ACC112 (cell line): ENCODE measurements at regions not wholly inside any gene's neighbourhood (a gene's known extent, or its start where the extent isn't known, plus 50 kb on each side); places are given as distances from the start of the nearest gene placed in this dataset.

Experiments
- H2AFZ ChIP-seq: fragments of 200-600 bp; sonication (generic); one replicate; pipeline ENCODE4 v1.6.0; 2017; ENCODE audit warnings: antibody characterized with exemption, low read length; ENCODE audit not compliant: unreplicated experiment
- H3K27ac ChIP-seq: fragments of 200-600 bp; sonication (generic); 2 replicates; pipeline ENCODE4 v1.5.1; 2014; ENCODE audit warnings: low read depth, mild to moderate bottlenecking, antibody characterized with exemption, low read length, moderate library complexity
- H3K27me3 ChIP-seq: fragments of 200-600 bp; sonication (generic); 2 replicates; pipeline ENCODE4 v1.6.1; 2014; ENCODE audit warnings: mild to moderate bottlenecking, antibody characterized with exemption, low read length, moderate library complexity, mixed read lengths; ENCODE audit not compliant: insufficient read depth
- H3K36me3 ChIP-seq: fragments of 200-600 bp; sonication (generic); 2 replicates; pipeline ENCODE4 v1.6.1; 2016; ENCODE audit warnings: mild to moderate bottlenecking, antibody characterized with exemption, low read length, moderate library complexity, mixed read lengths; ENCODE audit not compliant: insufficient read depth
- H3K4me1 ChIP-seq: fragments of 200-600 bp; sonication (generic); one replicate; pipeline ENCODE4 v1.6.1; 2016; ENCODE audit warnings: low read length, mixed read lengths; ENCODE audit not compliant: insufficient read depth, unreplicated experiment, control insufficient read depth
- H3K4me3 ChIP-seq: fragments of 200-600 bp; sonication (generic); 2 replicates; pipeline ENCODE4 v1.5.1; 2014; ENCODE audit warnings: mild to moderate bottlenecking, low read depth, low read length
- H3K79me2 ChIP-seq: fragments of 200-600 bp; sonication (generic); one replicate; pipeline ENCODE4 v1.6.0; 2016; ENCODE audit warnings: low read length; ENCODE audit not compliant: control insufficient read depth, unreplicated experiment, insufficient read depth

DNA sequence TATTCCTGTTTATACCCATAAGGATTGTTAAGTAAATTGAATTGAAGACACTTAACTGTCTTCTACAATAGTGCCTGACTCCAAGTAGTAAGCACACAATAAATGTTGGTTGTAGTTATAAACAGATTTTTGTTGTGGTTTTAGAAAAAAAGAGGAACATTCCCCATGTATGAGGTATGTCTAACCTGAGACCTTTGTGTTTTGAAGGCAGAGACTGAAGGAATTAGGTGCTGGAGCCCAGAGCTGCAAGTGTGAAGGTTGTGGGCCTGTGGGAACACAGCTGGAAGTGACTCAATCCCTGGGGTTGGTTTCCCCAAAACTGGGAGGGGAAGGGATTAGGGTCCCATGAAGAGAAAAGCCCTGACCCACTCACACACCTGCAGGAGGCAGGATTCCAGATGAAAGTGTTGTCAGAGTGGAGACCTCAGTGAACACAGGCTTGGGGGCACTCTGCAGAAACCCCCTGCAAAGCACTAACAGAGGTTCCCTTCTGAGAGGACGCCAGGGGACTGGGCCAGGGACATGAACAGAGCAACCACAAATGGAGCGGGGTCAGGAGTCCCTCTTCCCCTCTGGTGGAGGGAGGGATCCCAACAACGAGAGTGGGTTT is 265.1 kb upstream of the KLF14 start:
- Histone ChIP-seq H3K4me3 (no peak overlapping the region), H2AFZ (no peak overlapping the region), H3K79me2 (peaks cover 50% of the 10 kb centered on the region), H3K36me3 (peaks cover 15% of the 10 kb centered on the region), H3K27me3 (no peaks in the 10 kb centered on the region), H3K4me1 (peaks cover 58% of the 10 kb centered on the region), H3K27ac (no peak overlapping the region)

DNA sequence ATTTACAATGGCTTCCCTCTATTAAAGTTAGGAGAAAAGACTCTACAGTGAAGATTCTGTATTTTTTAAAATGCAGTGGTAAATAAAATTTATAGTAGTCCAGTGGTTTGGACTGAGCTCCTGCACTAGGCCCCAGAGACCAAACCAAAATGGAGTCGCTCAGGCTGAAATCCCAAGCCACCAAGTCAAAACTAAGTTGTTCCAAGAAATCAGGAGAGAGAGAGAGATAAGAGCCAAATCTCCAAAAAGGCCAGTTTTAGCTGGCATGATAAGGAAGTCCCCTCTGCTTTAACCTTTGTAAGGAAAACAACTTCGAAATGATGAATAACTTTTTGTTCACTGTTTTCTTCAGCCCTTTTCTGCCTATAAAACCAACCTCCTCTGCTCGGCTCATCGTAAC is 265.9 kb upstream of the KLF14 start:
- Histone ChIP-seq H3K4me3 (no peak overlapping the region), H3K4me1 (peaks cover 50% of the 10 kb centered on the region), H3K27ac (no peak overlapping the region), H2AFZ (no peak overlapping the region), H3K79me2 (peaks cover 49% of the 10 kb centered on the region), H3K36me3 (peaks cover 15% of the 10 kb centered on the region), H3K27me3 (no peaks in the 10 kb centered on the region)

DNA sequence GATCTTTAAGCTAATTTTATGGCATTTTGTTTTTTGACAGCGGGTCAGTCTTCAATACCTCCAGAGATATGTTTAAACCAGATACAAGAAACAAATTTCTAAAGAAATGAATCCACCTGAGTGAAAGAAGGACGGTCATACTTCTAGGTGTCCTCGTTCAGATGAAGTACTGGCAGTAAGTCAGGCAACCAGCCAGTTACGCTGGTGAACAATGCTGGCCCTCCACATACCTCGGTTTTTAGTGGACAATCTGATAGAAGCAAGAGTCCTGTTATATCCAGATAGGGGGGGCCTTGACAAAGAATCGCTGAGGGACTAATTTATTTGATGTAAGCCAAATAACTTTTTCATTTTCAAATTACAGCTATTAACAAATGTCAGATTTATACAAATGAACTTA is 266.4 kb upstream of the KLF14 start:
- H3K27me3 ChIP-seq: no peaks in the 10 kb centered on the region
- no peak overlapping the region for H3K27ac ChIP-seq
- H3K79me2 ChIP-seq: peaks cover 52% of the 10 kb centered on the region
- no peak overlapping the region for H3K4me3 ChIP-seq
- H3K4me1 ChIP-seq: peaks cover 45% of the 10 kb centered on the region
- H2AFZ ChIP-seq: no peak overlapping the region
- H3K36me3 ChIP-seq: peaks cover 17% of the 10 kb centered on the region

DNA sequence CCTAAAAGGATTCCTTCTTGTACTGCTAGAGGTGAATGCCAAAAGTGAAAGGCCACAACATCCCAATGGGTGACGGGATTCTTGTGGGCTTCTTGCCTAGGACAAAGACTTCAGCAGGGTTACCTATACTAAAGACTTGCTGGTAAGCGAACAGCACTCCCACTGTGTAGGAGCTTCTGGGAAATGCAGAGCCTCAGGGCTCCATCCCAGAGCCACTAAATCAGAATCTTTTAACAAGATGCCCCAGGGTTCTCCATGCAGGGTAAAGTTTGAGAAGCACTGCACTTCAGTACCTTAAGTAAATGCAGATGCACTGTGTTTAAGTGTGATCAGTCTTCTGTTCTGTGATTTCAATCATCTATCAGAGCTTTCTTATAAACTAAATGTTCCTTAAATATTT is 266.9 kb upstream of the KLF14 start:
- Histone ChIP-seq H3K27ac (no peak overlapping the region), H3K4me1 (peaks cover 40% of the 10 kb centered on the region), H2AFZ (no peak overlapping the region), H3K4me3 (no peak overlapping the region), H3K36me3 (peaks cover 20% of the 10 kb centered on the region), H3K79me2 (peaks cover 50% of the 10 kb centered on the region), H3K27me3 (no peaks in the 10 kb centered on the region)

DNA sequence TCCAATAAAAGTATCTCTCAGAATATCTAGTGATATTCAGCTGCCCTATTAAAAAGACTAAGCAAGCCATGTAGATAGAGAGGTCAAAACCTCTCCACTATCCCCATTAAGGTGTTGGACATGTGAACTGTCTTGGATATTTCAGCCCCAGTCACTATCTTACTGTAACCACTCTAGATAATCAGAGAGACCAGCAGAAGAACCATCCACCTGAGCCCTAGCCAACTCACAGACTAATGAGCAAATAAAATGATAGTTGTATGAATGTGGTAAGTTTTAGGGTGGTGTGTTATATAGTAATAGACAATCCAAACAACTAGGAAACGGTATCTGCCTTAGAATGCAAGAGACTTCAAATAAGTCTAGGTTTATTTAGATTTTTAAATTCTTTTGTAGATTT is 268.6 kb upstream of the KLF14 start:
- peaks cover 47% of the 10 kb centered on the region for H3K79me2 ChIP-seq
- H3K4me3 ChIP-seq: no peak overlapping the region
- H3K36me3 ChIP-seq: peaks cover 20% of the 10 kb centered on the region
- H3K4me1 ChIP-seq: peaks cover 29% of the 10 kb centered on the region
- no peak overlapping the region for H2AFZ ChIP-seq
- no peaks in the 10 kb centered on the region for H3K27me3 ChIP-seq
- no peak overlapping the region for H3K27ac ChIP-seq

DNA sequence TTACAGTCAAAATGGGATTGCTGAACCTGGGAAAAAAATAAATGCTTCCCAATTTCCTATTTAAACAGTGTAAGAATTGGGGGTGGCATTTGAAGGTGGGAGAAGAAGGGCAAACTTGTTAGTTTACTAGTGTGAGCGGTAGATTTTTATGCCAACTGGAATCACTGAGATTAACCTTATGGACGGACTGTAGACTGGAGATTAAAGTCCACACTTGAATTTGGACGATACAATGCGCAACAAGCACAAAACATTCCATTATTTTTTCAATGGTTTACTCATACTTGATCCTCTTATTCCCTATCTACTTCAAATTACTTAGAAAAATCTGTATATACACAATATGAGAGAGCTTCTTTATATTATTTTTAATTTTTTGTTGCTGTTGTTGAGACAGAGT is 269.6 kb upstream of the KLF14 start:
- Histone ChIP-seq H3K4me1 (peaks cover 34% of the 10 kb centered on the region), H3K27me3 (no peaks in the 10 kb centered on the region), H3K27ac (no peak overlapping the region), H2AFZ (no peak overlapping the region), H3K4me3 (no peak overlapping the region), H3K79me2 (peaks cover 56% of the 10 kb centered on the region), H3K36me3 (peaks cover 20% of the 10 kb centered on the region)

DNA sequence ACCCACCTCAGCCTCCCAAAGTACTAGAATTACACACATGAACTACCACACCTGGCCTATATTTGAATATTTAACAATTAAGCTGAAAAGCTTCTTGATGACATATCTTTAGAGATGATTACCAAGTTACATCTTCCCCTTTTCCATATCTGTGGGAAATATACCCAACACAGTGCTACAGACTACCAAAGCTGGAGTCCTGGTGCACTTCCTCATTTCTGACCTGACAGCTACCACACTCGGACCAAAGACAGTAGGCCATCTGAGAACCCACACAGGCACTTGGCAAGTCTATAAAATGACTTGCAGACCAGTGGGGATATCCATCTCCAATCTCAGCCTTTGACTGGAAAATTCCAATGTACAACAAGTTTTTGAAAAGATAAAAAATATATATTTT is 270.4 kb upstream of the KLF14 start:
- Histone ChIP-seq H3K27me3 (no peaks in the 10 kb centered on the region), H3K4me3 (no peak overlapping the region), H3K27ac (no peak overlapping the region), H3K79me2 (peaks cover 55% of the 10 kb centered on the region), H3K36me3 (peaks cover 20% of the 10 kb centered on the region), H3K4me1 (peaks cover 34% of the 10 kb centered on the region), H2AFZ (no peak overlapping the region)

DNA sequence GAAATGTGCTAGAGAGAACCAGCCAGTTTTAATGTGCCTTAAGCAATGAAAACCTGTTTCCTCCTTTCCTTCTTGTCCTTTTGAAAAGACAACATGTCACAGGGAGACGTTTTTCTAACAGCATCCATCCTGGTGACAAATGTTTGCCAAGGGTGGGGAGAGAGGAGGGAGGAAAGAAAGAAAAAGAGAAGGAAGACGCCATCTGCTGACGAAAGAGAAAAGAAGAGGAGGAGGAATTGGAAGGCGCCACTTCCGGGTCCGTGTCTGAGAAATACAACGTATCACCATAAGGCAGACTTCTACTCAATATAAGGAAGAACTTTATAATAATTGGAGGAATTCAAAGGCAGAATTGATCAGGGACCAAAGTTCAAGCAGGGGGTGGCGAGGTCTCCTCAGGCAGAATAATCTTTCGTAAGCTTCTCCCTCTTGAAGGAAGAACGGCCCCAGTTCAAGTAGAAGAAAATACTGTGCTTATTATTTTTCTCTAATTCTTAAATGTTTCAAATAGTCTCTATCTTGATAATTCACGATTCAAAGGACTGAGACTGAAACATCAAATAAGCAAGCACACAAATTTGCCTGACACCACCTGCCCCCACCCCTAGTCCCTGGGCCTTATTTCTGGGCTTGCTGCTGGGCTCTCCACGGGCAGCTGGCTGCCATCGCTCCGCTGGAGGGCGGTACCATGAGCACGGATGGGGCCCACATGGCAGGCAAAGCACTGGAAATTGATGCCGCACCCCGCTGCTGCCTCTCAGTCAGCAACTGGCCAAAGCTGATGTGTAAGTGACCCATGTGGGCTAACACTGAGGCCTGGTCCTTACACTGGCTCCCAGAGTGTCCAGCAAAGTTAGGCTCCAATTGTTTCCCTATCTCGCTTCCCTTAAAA is 273.7 kb upstream of the KLF14 start:
- peaks cover 66% of the 10 kb centered on the region for H3K79me2 ChIP-seq
- H3K27ac ChIP-seq: peak overlapping the region; percentile 85
- H3K4me1 ChIP-seq: peaks cover 55% of the 10 kb centered on the region
- H2AFZ ChIP-seq: peak overlapping the region; percentile 81
- H3K36me3 ChIP-seq: peaks cover 8% of the 10 kb centered on the region
- no peak overlapping the region; the same call in 1 of the 2 replicates for H3K4me3 ChIP-seq
- H3K27me3 ChIP-seq: no peaks in the 10 kb centered on the region

DNA sequence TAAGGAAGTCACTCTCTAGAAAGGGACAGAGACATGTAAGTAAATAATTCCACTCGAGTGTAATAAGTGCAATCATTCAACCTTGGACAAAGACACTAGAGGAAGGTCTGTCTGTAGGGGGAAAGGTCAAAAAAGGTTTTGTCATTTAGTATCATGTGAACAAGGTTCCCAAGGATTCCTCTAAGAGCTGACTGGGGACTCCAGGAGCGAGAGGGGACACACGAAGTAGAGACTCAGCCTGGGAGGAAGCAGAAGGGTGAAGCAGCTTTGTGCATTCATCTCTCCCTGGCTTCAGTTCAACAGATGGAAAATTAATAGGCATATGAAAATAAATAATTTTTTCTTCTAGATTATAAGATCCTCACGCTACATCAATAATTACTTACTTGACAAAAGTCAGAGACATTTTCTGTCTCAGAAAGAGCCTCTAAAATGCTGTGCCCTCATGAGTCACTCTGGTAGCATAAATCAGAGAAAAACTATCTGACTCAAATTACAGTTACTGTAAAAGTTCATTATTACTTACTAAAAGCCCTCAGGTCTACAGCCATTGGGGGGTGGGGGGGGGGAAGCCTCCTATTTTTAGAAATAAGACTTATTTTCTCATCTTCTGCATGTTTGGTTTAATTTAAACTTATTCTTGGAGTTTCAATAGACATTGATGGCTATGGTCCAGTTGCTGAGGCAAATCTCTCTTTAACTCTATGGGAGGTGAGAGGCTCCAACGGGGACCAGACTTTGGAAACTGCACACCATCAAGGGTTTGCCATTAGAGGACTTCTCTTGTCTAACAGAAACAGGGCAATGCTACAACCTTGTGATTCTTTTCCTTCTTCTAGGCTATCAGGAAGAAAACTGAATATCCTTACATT is 275.1 kb upstream of the KLF14 start:
- H3K4me3 ChIP-seq: peak overlapping the region; percentile 44; the same call in 1 of the 2 replicates
- H3K79me2 ChIP-seq: peaks cover 73% of the 10 kb centered on the region
- peaks cover 67% of the 10 kb centered on the region for H3K4me1 ChIP-seq
- H3K27ac ChIP-seq: peak overlapping the region; percentile 85
- H2AFZ ChIP-seq: no peak overlapping the region
- H3K36me3 ChIP-seq: peaks cover 5% of the 10 kb centered on the region; the same call in 1 of the 2 replicates
- no peaks in the 10 kb centered on the region for H3K27me3 ChIP-seq

DNA sequence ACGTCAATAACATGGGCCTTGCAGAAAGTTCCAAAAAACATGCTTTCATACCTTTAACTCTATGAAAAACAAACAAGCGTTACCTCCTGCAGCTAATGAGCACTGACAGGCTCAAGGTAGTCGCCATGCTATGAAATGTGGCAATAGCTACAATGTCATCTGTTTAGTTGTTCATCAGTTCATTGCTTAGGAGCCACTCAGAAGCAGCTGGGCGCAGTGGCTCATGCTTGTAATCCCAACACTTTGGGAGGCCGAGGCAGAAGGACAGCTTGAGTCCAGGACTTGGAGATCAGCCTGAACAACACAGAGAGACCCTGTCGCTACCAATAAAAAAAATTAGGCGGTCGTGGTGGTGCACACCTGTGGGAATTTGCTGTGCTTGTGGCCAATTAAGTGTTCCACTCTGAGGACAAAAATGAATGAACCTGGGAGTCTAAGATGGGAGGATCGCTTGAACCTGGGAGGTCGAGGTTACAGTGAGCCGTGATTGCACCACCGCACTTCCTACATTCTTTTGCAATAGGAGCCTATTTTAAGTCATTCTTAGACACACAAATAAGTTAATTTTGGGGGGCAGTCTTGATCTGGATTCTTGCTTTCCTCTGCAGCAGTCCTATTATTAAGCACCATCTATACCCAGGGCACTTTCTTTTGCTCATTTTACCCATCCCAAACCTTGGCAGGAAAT is 276.2 kb upstream of the KLF14 start:
- H2AFZ ChIP-seq: no peak overlapping the region
- peaks cover 73% of the 10 kb centered on the region for H3K79me2 ChIP-seq
- H3K27ac ChIP-seq: peak overlapping the region; percentile 85
- peaks cover 74% of the 10 kb centered on the region for H3K4me1 ChIP-seq
- no peaks in the 10 kb centered on the region for H3K27me3 ChIP-seq
- H3K4me3 ChIP-seq: no peak overlapping the region
- peaks cover 4% of the 10 kb centered on the region; the same call in 1 of the 2 replicates for H3K36me3 ChIP-seq
